AG09309 (cell line): ENCODE measurements at regions not wholly inside any gene's neighbourhood (a gene's known extent, or its start where the extent isn't known, plus 50 kb on each side); places are given as distances from the start of the nearest gene placed in this dataset.

Experiments
- DNase-seq: peaks from one replicate; pipeline ENCODE4 v3.0.0-alpha.2; 2010; ENCODE audit warnings: low read depth
- H3K4me3 ChIP-seq: 2 replicates; pipeline ENCODE4 v1.5.1; 2011; ENCODE audit warnings: mild to moderate bottlenecking, low read depth, low read length, moderate library complexity; ENCODE audit not compliant: control insufficient read depth
- CTCF ChIP-seq: IDR thresholded peaks from 2 replicates; pipeline ENCODE4 v1.5.1; 2011; ENCODE audit warnings: mild to moderate bottlenecking, low read depth, low read length, inconsistent platforms; ENCODE audit not compliant: insufficient read depth, control insufficient read depth; ENCODE audit errors: missing control alignments

DNA sequence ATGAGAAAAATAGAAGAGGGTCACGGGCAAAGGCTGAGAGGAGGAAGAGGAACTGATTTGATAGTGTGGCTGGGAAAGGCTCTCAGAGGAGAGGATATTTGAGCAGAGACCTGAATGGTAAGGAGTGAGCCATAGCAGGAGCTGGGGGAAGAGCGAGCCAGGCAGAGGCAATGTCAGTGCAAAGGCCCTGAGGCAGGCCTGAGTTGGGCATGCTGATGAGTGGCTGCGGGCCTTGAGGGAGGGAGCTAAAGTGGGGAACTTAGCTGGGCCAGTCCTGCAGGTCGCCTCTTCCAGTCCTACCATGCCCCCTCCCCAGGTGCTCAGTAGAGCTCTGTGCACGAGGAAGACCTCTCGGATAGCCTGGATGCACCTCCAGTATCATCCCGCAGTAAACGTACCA lies 55.4 kb upstream of the FGFR2 start:
- no peak overlapping the region for H3K4me3 ChIP-seq
- no peak for DNase-seq
- TF ChIP-seq CTCF, result no peak

DNA sequence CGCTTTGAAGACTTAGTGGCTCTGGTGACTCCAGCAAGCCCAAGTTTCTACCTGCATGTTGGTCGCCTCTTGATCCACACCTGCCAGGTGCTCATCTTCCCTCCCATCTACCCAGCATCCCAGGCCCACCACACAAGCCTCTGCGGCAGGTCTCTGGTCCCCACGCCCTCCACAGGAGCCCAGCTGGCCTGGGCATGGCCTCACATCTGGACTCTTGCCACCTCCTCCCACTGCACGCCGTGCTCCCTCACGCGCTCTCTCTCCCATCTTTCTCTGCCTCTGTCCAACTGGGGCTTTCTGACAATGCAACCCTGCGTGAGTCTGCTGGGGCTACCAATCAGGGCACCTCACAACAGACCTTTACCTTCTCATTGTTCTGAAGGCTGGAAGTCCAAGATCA lies 50.2 kb upstream of the FGFR2 start:
- DNase-seq, result no peak
- no peak for TF ChIP-seq CTCF
- H3K4me3 ChIP-seq, result no peak overlapping the region

- DNase-seq, result no peak
- no peak overlapping the region for H3K4me3 ChIP-seq
- TF ChIP-seq CTCF, result no peak
Measured at GRCh38 chr10:121648059-121648458, 49.8 kb upstream of the FGFR2 start.
